Aorta (tissue), 5 donors: ENCODE measurements at regions not wholly inside any gene's neighbourhood (a gene's known extent, or its start where the extent isn't known, plus 50 kb on each side); places are given as distances from the start of the nearest gene placed in this dataset.
"Not testable (repeated sequence)": the region's sequence is repeated elsewhere in the genome, so short reads cannot be mapped to it uniquely, and the experiment has no call there.

ENCODE experiments used
- ATAC-seq: fragments of 200-7000 bp; cut with Tn5 transposase; one replicate; pipeline ENCODE4 v1.9.1; 2022; ENCODE audit warnings: moderate library complexity; ENCODE audit not compliant: low FRiP score
- DNase-seq, 2 donors: peaks; one replicate each; pipeline ENCODE4 v3.0.0-alpha.2; 2020
- H3K27ac ChIP-seq, 2 donors: one replicate each; pipeline ENCODE4 v1.5.1; 2013; ENCODE audit warnings: low read length in 2 of 2, mild to moderate bottlenecking in 2 of 2, moderate library complexity in 2 of 2, control low read depth in 1 of 2, inconsistent platforms in 1 of 2, low read depth in 1 of 2
- H3K27me3 ChIP-seq, 2 donors: one replicate each; pipeline ENCODE4 v1.6.1; 2013; ENCODE audit warnings: control low read depth in 1 of 2, low read length in 1 of 2, mild to moderate bottlenecking in 1 of 2, moderate library complexity in 1 of 2; ENCODE audit not compliant: insufficient read depth in 2 of 2, control insufficient read depth in 1 of 2
- H3K36me3 ChIP-seq, 2 donors: one replicate each; pipeline ENCODE4 v1.6.1; 2013; ENCODE audit warnings: control low read depth in 1 of 2, low read length in 1 of 2, mild to moderate bottlenecking in 1 of 2; ENCODE audit not compliant: insufficient read depth in 2 of 2, control insufficient read depth in 1 of 2
- H3K4me1 ChIP-seq, 2 donors: one replicate each; pipeline ENCODE4 v1.6.1; 2013; ENCODE audit warnings: low read length in 2 of 2, control low read depth in 1 of 2, mild to moderate bottlenecking in 1 of 2, moderate library complexity in 1 of 2; ENCODE audit not compliant: insufficient read depth in 2 of 2, control insufficient read depth in 1 of 2
- H3K4me3 ChIP-seq, 2 donors: one replicate each; pipeline ENCODE4 v1.5.1; 2013; ENCODE audit warnings: low read length in 2 of 2, control low read depth in 1 of 2, mild to moderate bottlenecking in 1 of 2
- H3K9me3 ChIP-seq: one replicate; pipeline ENCODE4 v1.6.1; 2013; ENCODE audit warnings: mild to moderate bottlenecking, low read length; ENCODE audit not compliant: control insufficient read depth
- WGBS, 2 donors: extraction: QIAGEN DNeasy Blood & Tissue Kit; methylation state at CpG; one replicate each; pipeline ENCODE4 v1.1.7; 2013; 5-methylcytosine and 5-hydroxymethylcytosine counted together
- intact Hi-C, 2 donors: fragments of 100-400 bp; cut with DNase I; formaldehyde crosslinking; loops; one replicate each; pipeline versions ENCODE4 v1.14.2 to v1.15.0; 2022
- donor health status: healthy with polysubstance abuse.
- donor health status: Bipolar disorder and iron deficiency.
- donor health status: DM: no; HTN: no; CAD: no.
- donor health status: DM: no; HTN: no; CAD: no.
- donor health status: DM: yes; HTN: yes; CAD: no.

GRCh38 chr16:9660898-9661297 lies 521.3 kb downstream of the GRIN2A start:
- H3K9me3 ChIP-seq: no peaks in the 10 kb centered on the region
- ATAC-seq: no peak
- no peak overlapping the region for H3K4me3 ChIP-seq
- DNase-seq: no peak
- H3K27ac ChIP-seq: no peak overlapping the region
- no peaks in the 10 kb centered on the region for H3K36me3 ChIP-seq
- H3K4me1 ChIP-seq: no peaks in the 10 kb centered on the region
- H3K27me3 ChIP-seq: no peaks in the 10 kb centered on the region
- intact Hi-C loops: no loop called here
- WGBS, 2 donors: 60 to 69% methylated on average over 6 of the region's 6 CpGs

DNA sequence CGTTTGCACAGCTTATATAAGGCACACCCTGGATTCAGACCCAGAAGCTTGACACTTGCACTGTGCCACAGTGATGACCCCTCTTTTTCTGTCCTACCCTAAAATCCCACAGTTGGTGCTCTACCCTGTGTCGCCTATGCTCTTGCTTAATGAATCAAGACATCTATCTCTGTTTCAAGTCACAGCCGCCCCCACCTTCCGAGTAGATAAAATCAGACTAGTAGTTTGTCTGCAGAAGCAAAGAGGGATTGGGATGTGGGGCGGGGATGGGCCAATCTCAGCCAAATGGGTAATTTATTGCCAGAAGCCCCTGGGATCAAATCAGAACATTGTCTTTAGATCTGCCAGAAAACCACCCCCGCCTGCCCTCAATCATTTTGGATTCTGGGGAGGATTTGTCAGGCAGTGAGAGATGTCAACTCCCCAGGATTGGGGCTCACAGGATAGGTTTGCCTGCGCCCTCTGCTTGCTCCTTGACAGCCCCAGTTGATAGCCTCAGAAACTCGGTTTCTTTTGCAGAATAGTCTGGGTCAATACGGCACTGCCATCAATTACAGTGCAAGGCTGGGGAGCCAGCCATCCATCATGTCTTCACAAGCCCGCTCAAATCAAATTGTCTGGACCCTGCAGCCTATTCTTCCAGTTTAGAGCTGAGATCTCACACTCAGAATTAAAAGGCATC lies 520.8 kb downstream of the GRIN2A start:
- ATAC-seq (no peak), DNase-seq (no peak)
- H3K27me3 ChIP-seq: no peaks in the 10 kb centered on the region
- intact Hi-C loops: no loop called here
- no peaks in the 10 kb centered on the region for H3K4me1 ChIP-seq
- WGBS, 2 donors: 32 to 34% methylated on average over 10 of the region's 10 CpGs
- H3K4me3 ChIP-seq: no peak overlapping the region
- no peaks in the 10 kb centered on the region for H3K9me3 ChIP-seq
- no peaks in the 10 kb centered on the region for H3K36me3 ChIP-seq
- H3K27ac ChIP-seq: no peak overlapping the region

DNA sequence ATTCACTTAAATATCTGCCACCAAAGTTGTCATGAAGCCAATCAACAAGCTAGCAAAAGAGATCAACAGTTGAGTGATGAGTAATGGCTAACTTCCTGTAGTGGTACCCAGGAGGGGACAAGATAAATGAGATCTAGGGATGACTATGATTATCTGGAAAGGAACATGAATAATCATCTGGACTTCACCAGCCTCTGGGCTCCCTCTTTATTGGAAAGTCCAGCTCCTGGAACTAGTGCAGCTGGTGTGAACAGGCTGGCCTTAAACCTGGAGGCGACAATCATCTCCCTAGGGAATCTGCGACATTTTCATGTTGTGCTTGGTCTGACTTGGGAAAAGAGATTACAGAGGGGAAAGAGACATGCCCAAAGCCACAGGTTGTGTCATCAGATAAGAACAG lies 518.6 kb downstream of the GRIN2A start:
- DNase-seq (no peak), ATAC-seq (no peak)
- Histone ChIP-seq H3K4me1 (no peaks in the 10 kb centered on the region), H3K9me3 (no peaks in the 10 kb centered on the region), H3K36me3 (no peaks in the 10 kb centered on the region), H3K4me3 (no peak overlapping the region), H3K27me3 (no peaks in the 10 kb centered on the region), H3K27ac (no peak overlapping the region)
- intact Hi-C loops: no loop called here
- WGBS, 2 donors: 84 to 85% methylated on average over 2 of the region's 2 CpGs

GRCh38 chr16:9665851-9666271 lies 516.4 kb downstream of the GRIN2A start:
- ATAC-seq (no peak), DNase-seq (no peak)
- intact Hi-C loops: no loop called here
- H3K4me1 ChIP-seq: no peaks in the 10 kb centered on the region
- no peak overlapping the region for H3K27ac ChIP-seq
- no peaks in the 10 kb centered on the region for H3K36me3 ChIP-seq
- no peaks in the 10 kb centered on the region for H3K27me3 ChIP-seq
- H3K9me3 ChIP-seq: no peaks in the 10 kb centered on the region
- no peak overlapping the region for H3K4me3 ChIP-seq
- WGBS, 2 donors: 69 to 75% methylated on average over 5 of the region's 5 CpGs

GRCh38 chr16:9666834-9667480 lies 515.3 kb downstream of the GRIN2A start:
- no peak for ATAC-seq
- H3K4me1 ChIP-seq: no peaks in the 10 kb centered on the region
- no peak overlapping the region for H3K4me3 ChIP-seq
- H3K9me3 ChIP-seq: no peaks in the 10 kb centered on the region
- 31 to 34% methylated on average over 9 of the region's 9 CpGs for WGBS, 2 donors
- H3K36me3 ChIP-seq: no peaks in the 10 kb centered on the region
- DNase-seq: no peak
- H3K27me3 ChIP-seq: no peaks in the 10 kb centered on the region
- H3K27ac ChIP-seq: no peak overlapping the region
- intact Hi-C loops: no loop called here

- Histone ChIP-seq H3K27me3 (no peaks in the 10 kb centered on the region), H3K9me3 (no peaks in the 10 kb centered on the region), H3K4me3 (no peak overlapping the region), H3K4me1 (no peaks in the 10 kb centered on the region), H3K27ac (no peak overlapping the region), H3K36me3 (no peaks in the 10 kb centered on the region)
- no peak for ATAC-seq
- 45 to 57% methylated on average over 5 of the region's 5 CpGs for WGBS, 2 donors
- intact Hi-C loops: no loop called here
- DNase-seq: no peak
These were observed 512.2 kb downstream of the GRIN2A start for GRCh38 chr16:9670033-9670432.

DNA sequence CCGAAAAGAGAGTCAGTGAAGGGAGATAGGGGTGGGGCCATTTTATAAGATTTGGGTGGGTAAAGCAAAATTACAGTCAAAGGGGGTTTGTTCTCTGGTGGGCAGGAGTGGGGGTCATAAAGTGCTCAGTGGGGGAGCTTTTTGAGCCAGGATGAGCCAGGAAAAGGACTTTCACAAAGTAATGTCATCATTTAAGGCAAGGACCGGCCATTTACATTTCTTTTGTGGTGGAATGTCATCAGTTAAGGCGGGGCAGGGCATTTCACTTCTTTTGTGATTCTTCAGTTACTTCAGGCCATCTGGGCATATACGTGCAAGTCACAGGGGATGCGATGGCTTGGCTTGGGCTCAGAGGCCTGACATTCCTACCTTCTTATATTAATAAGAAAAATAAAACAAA lies 511.6 kb downstream of the GRIN2A start:
- H3K27ac ChIP-seq, H3K4me3 ChIP-seq, H3K27me3 ChIP-seq, H3K36me3 ChIP-seq, H3K9me3 ChIP-seq, ATAC-seq, DNase-seq, intact Hi-C loops, H3K4me1 ChIP-seq: not testable (repeated sequence)
- 60 to 77% methylated on average over 5 of the region's 5 CpGs for WGBS, 2 donors

DNA sequence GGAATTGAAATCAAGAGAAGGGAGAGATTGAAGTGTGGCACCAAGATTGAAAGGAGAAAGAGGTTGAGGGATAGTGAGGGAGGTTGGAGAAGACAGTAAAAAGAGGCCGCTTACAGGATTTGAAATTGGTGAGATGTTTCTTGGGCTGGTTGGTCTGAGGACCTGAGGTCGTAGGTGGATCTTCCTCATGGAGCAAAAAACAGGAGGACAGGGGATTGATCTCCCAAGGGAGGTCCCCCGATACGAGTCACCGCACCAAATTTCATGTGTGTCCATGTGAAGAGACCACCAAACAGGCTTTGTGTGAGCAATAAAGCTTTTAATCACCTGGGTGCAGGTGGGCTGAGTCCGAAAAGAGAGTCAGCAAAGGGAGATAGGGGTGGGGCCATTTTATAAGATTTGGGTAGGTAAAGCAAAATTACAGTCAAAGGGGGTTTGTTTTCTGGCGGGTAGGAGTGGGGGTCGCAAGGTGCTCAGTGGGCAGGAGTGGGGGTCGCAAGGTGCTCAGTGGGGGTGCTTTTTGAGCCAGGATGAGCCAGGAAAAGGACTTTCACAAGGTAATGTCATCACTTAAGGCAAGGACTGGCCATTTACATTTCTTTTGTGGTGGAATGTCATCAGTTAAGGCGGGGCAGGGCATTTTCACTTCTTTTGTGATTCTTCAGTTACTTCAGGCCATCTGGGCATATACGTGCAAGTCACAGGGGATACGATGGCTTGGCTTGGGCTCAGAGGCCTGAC lies 505.5 kb downstream of the GRIN2A start:
- H3K36me3 ChIP-seq, H3K27ac ChIP-seq, H3K4me3 ChIP-seq, ATAC-seq, intact Hi-C loops, H3K27me3 ChIP-seq, H3K4me1 ChIP-seq, H3K9me3 ChIP-seq, DNase-seq: not testable (repeated sequence)
- WGBS, 2 donors: 85 to 88% methylated on average over 11 to 12 of the region's 12 CpGs

- Histone ChIP-seq H3K9me3 (peaks cover 1% of the 10 kb centered on the region), H3K4me1 (no peaks in the 10 kb centered on the region), H3K27me3 (no peaks in the 10 kb centered on the region), H3K4me3 (no peak overlapping the region), H3K27ac (no peak overlapping the region), H3K36me3 (no peaks in the 10 kb centered on the region)
- DNase-seq (no peak), ATAC-seq (no peak)
- 57 to 72% methylated on average over 3 of the region's 3 CpGs for WGBS, 2 donors
- intact Hi-C loops: no loop called here
These were observed 505.0 kb downstream of the GRIN2A start for GRCh38 chr16:9677301-9677653.
